ENCODE measurements at regions not wholly inside any gene's neighbourhood (a gene's known extent, or its start where the extent isn't known, plus 50 kb on each side); places are given as distances from the start of the nearest gene placed in this dataset.

DNA sequence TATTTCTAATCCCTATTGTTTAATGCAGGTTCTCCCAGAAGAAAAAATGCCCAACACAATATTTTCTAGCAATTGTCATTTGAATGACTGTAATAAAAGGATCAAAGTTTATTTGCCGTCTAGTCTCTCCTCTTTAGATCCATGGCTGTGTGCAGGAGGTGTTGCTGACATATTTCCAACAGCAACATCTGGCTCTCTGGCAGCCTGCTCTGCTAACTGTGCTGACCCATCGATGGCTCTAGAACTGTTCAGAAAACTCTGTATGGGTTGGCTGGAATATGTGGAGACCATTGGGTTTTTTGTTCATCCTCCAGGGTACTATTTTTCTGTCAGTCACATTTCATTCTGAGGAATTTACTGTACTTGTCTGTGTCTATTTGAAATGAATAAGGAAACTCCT is 202.0 kb upstream of the SLC27A6 start:
- TF ChIP-seq CTCF (IDR thresholded peaks at IDR 0.05; ENCODE audit: insufficient read depth, low read length) (no peak), POLR2AphosphoS5 (IDR thresholded peaks at IDR 0.05; ENCODE audit: low read depth) (no peak), REST (IDR thresholded peaks at IDR 0.05; ENCODE audit: insufficient replicate concordance, low read depth) (no peak), GABPA (IDR thresholded peaks at IDR 0.05; ENCODE audit: low read depth) (no peak), SPI1 (IDR thresholded peaks at IDR 0.05; ENCODE audit: borderline replicate concordance, low read depth) (no peak)
